Mesenchymal stem cell (in vitro differentiated cells and primary cell): ENCODE measurements at regions not wholly inside any gene's neighbourhood (a gene's known extent, or its start where the extent isn't known, plus 50 kb on each side); places are given as distances from the start of the nearest gene placed in this dataset.

Experiments used
- DNase-seq: peaks from one replicate; pipeline ENCODE4 v3.0.0-alpha.2; 2013
- H2AFZ ChIP-seq: one replicate; pipeline ENCODE4 v1.6.1; 2013; ENCODE audit warnings: low read depth, mild to moderate bottlenecking, control low read depth, inconsistent platforms, low read length, moderate library complexity
- H2AK5ac ChIP-seq: 2 replicates; pipeline ENCODE4 v1.6.1; 2013; ENCODE audit warnings: low read length, moderate library complexity, mild to moderate bottlenecking, inconsistent platforms; ENCODE audit not compliant: severe bottlenecking
- H2BK120ac ChIP-seq: one replicate; pipeline ENCODE4 v1.6.1; 2013; ENCODE audit warnings: low read depth, mild to moderate bottlenecking, inconsistent platforms, low read length, moderate library complexity
- H2BK12ac ChIP-seq, 2 experiments: one replicate each; pipeline ENCODE4 v1.6.1; 2013; ENCODE audit warnings: inconsistent platforms in 2 of 2, low read length in 2 of 2, mild to moderate bottlenecking in 2 of 2, moderate library complexity in 2 of 2, control low read depth in 1 of 2
- H2BK15ac ChIP-seq: one replicate; pipeline ENCODE4 v1.6.1; 2013; ENCODE audit warnings: mild to moderate bottlenecking, low read depth, inconsistent platforms; ENCODE audit not compliant: poor library complexity, severe bottlenecking
- H2BK5ac ChIP-seq: 2 replicates; pipeline ENCODE4 v1.6.1; 2013; ENCODE audit warnings: low read depth, mild to moderate bottlenecking, low read length, control low read depth, inconsistent platforms; ENCODE audit not compliant: poor library complexity, severe bottlenecking
- H3K14ac ChIP-seq, 2 experiments: one replicate each; pipeline ENCODE4 v1.6.1; 2013; ENCODE audit warnings: inconsistent platforms in 2 of 2, low read length in 2 of 2, control low read depth in 1 of 2, mild to moderate bottlenecking in 1 of 2, moderate library complexity in 1 of 2
- H3K18ac ChIP-seq, 2 experiments: one replicate each; pipeline ENCODE4 v1.6.1; 2013; ENCODE audit warnings: inconsistent platforms in 2 of 2, low read length in 2 of 2, control low read depth in 1 of 2, low read depth in 1 of 2, mild to moderate bottlenecking in 1 of 2
- H3K23ac ChIP-seq, 2 experiments: one replicate each; pipeline ENCODE4 v1.6.1; 2013; ENCODE audit warnings: inconsistent platforms in 2 of 2, low read length in 2 of 2, mild to moderate bottlenecking in 2 of 2, moderate library complexity in 2 of 2, control low read depth in 1 of 2
- H3K27ac ChIP-seq: 2 replicates; pipeline ENCODE4 v1.5.1; 2013; ENCODE audit warnings: mild to moderate bottlenecking, moderate library complexity, low read length, control low read depth, inconsistent platforms; ENCODE audit not compliant: poor library complexity, severe bottlenecking
- H3K27me3 ChIP-seq, 2 experiments: 2 replicates each; pipeline versions ENCODE4 v1.6.1 to v1.7.0; 2013; ENCODE audit warnings: low read length in 2 of 2, mild to moderate bottlenecking in 2 of 2, moderate library complexity in 2 of 2, control low read depth in 1 of 2, inconsistent platforms in 1 of 2; ENCODE audit not compliant: control insufficient read depth in 1 of 2, insufficient read depth in 1 of 2
- H3K36me3 ChIP-seq, 2 experiments: 2 replicates each; pipeline versions ENCODE4 v1.6.1 to v1.7.0; 2013; ENCODE audit warnings: low read length in 2 of 2, control low read depth in 1 of 2, inconsistent platforms in 1 of 2, low read depth in 1 of 2, mild to moderate bottlenecking in 1 of 2; ENCODE audit not compliant: insufficient read depth in 2 of 2, control insufficient read depth in 1 of 2
- H3K4ac ChIP-seq, 2 experiments: one replicate each; pipeline ENCODE4 v1.6.1; 2013; ENCODE audit warnings: inconsistent platforms in 2 of 2, low read length in 2 of 2, mild to moderate bottlenecking in 2 of 2, moderate library complexity in 2 of 2, control low read depth in 1 of 2, low read depth in 1 of 2
- H3K4me1 ChIP-seq: 2 replicates; pipeline ENCODE4 v1.6.1; 2013; ENCODE audit warnings: low read depth, low read length, control low read depth; ENCODE audit not compliant: control insufficient read depth, insufficient read depth
- H3K4me2 ChIP-seq: 2 replicates; pipeline ENCODE4 v1.6.1; 2013; ENCODE audit warnings: low read length, mild to moderate bottlenecking, inconsistent platforms; ENCODE audit not compliant: poor library complexity, severe bottlenecking
- H3K4me3 ChIP-seq, 2 experiments: 2 replicates each; pipeline versions ENCODE4 v1.5.1 to v1.7.0; 2013; ENCODE audit warnings: low read length in 2 of 2, mild to moderate bottlenecking in 2 of 2, control low read depth in 1 of 2, low read depth in 1 of 2; ENCODE audit not compliant: insufficient read depth in 1 of 2
- H3K79me1 ChIP-seq: replicated peaks from 2 replicates; pipeline ENCODE4 v1.6.1; 2013; ENCODE audit warnings: mild to moderate bottlenecking, control low read depth, low read length, inconsistent platforms; ENCODE audit not compliant: poor library complexity, severe bottlenecking
- H3K9ac ChIP-seq: 2 replicates; pipeline ENCODE4 v1.7.0; 2013; ENCODE audit warnings: mild to moderate bottlenecking, low read length, moderate library complexity
- H3K9me3 ChIP-seq: 2 replicates; pipeline ENCODE4 v1.7.0; 2013; ENCODE audit warnings: mild to moderate bottlenecking, low read length; ENCODE audit not compliant: control insufficient read depth
- H4K8ac ChIP-seq: one replicate; pipeline ENCODE4 v1.6.1; 2013; ENCODE audit warnings: inconsistent platforms, mild to moderate bottlenecking, low read length, moderate library complexity
- H4K91ac ChIP-seq: one replicate; pipeline ENCODE4 v1.6.1; 2013; ENCODE audit warnings: mild to moderate bottlenecking, low read length, inconsistent platforms
- WGBS: methylation state at CpG from one replicate; pipeline ENCODE4 v1.1.7; 2013; ENCODE audit warnings: mixed read lengths; 5-methylcytosine and 5-hydroxymethylcytosine counted together

DNA sequence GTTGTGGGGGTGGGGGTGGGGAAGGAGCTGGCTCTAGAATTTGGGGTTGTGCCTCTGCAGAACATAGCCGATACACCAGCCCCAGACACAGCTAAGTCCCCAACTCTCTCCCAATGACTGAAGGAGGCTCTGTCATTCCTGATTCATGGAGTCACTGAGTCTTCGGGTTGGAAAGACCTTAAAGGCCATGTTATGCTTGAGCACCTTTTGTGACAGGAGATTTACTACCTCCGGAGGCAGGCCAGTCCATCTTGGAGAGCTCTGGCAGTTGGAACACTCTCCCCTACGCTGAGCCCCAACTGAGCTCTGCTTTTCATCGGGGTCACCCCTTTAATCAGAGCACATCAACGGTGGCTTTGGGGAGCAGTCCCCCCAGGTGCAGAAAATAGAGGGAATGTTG lies 284.4 kb upstream of the GJB5 start:
- Histone ChIP-seq H3K9ac (no peak overlapping the region), H3K27ac (no peak overlapping the region)

DNA sequence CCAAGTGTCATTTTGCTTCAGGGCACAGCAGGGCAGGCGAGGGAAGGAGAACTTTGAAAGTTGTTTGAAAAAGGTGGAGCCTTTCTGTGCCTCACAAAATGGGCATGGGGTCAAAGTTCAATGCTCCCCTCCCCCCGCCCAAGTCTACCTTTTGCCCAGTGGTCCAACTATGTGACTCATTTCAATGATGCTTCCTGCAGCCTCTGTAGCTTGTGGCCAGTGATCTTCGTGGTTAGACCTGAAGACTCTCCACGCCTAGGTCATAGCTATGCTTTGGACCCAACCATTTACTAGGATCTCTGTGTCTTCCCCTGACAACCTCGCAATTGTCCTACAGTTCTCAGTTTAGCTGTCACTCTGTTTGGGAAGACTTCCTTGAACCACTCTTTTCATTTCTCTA lies 280.3 kb upstream of the GJB5 start:
- Histone ChIP-seq H3K4ac (no peak overlapping the region), H2BK5ac (no peak overlapping the region), H4K8ac (no peak overlapping the region), H2BK15ac (no peak overlapping the region), H2AK5ac (no peak overlapping the region), H3K9me3 (no peaks in the 10 kb centered on the region), H3K14ac (no peak overlapping the region), H3K79me1 (no peaks in the 10 kb centered on the region), H3K4me1 (no peaks in the 10 kb centered on the region), H2BK12ac (no peak overlapping the region), H2BK120ac (no peak overlapping the region), H3K27me3 (peaks cover 0 to 37% of the 10 kb centered on the region in 2 experiments), H3K4me3 (no peak overlapping the region), H3K36me3 (no peaks in the 10 kb centered on the region), H3K23ac (no peak overlapping the region), H3K9ac (no peak overlapping the region), H3K4me2 (no peak overlapping the region), H4K91ac (no peak overlapping the region), H3K27ac (no peak overlapping the region), H2AFZ (no peak overlapping the region), H3K18ac (no peak overlapping the region)
- 57% methylated on average over 5 of the region's 5 CpGs for whole genome bisulfite sequencing
- no peak for DNase-seq

More for the DNA sequence above, 284.4 kb upstream of the GJB5 start:
- H4K8ac ChIP-seq = no peak overlapping the region
- H3K4me2 ChIP-seq = no peak overlapping the region
- H2AK5ac ChIP-seq = no peak overlapping the region
- H2BK120ac ChIP-seq = no peak overlapping the region
- H2BK15ac ChIP-seq = no peak overlapping the region
- no peaks in the 10 kb centered on the region for H3K4me1 ChIP-seq
- no peak overlapping the region for H3K23ac ChIP-seq
- 61% methylated on average over 4 of the region's 6 CpGs for WGBS
- no peaks in the 10 kb centered on the region for H3K9me3 ChIP-seq
- no peak overlapping the region for H4K91ac ChIP-seq
- no peak overlapping the region for H3K18ac ChIP-seq
- no peak overlapping the region for H3K4me3 ChIP-seq
- no peaks in the 10 kb centered on the region for H3K36me3 ChIP-seq
- H3K14ac ChIP-seq = no peak overlapping the region
- no peaks in the 10 kb centered on the region for H3K79me1 ChIP-seq
- H2BK5ac ChIP-seq = no peak overlapping the region
- H2AFZ ChIP-seq = no peak overlapping the region
- peaks cover 0 to 56% of the 10 kb centered on the region in 2 experiments for H3K27me3 ChIP-seq
- DNase-seq = no peak
- no peak overlapping the region for H2BK12ac ChIP-seq
- H3K4ac ChIP-seq = no peak overlapping the region

- no peaks in the 10 kb centered on the region for H3K79me1 ChIP-seq
Observed at GRCh38 chr1:34476371-34476770, 278.5 kb upstream of the GJB5 start.

DNA sequence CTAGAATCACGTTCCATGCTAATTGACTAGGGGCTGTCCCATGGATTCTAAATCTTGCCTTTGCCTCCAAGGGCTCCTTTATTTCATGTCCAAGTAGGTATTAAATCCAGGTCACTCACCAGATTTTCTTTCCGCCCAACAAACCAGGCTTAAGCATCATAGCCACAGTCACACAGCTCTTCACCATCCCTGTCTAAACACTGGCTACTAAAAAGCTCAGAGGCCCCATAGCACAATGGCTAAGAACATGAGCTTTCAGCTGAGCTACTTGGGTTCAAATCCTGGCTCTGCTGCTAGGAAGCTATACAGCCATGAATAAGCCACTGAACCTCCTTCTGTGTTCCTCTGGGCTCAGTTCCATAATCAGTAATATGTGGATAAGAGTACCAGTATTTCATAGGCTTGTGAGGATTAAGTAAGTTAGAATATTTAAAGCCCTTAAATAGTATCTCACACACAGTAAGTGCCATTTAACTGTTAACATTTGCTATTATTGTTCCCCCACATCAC lies 277.2 kb upstream of the GJB5 start:
- H3K4ac ChIP-seq = no peak overlapping the region
- H3K9me3 ChIP-seq = peaks cover 7% of the 10 kb centered on the region
- no peak overlapping the region for H2AK5ac ChIP-seq
- no peak overlapping the region for H3K27ac ChIP-seq
- H3K4me2 ChIP-seq = no peak overlapping the region
- no peak overlapping the region for H3K23ac ChIP-seq
- WGBS = 76% methylated on average over 2 of the region's 2 CpGs
- H3K18ac ChIP-seq = no peak overlapping the region
- no peak overlapping the region for H2BK5ac ChIP-seq
- H3K9ac ChIP-seq = no peak overlapping the region
- H2BK12ac ChIP-seq = no peak overlapping the region
- no peak overlapping the region for H2BK120ac ChIP-seq
- no peak overlapping the region for H2AFZ ChIP-seq
- no peak overlapping the region for H3K14ac ChIP-seq
- no peak overlapping the region for H2BK15ac ChIP-seq
- no peaks in the 10 kb centered on the region for H3K79me1 ChIP-seq
- H4K8ac ChIP-seq = no peak overlapping the region
- H3K4me3 ChIP-seq = no peak overlapping the region
- DNase-seq = no peak
- peaks cover 0 to 15% of the 10 kb centered on the region in 2 experiments for H3K27me3 ChIP-seq
- H3K4me1 ChIP-seq = no peaks in the 10 kb centered on the region
- no peaks in the 10 kb centered on the region for H3K36me3 ChIP-seq
- no peak overlapping the region for H4K91ac ChIP-seq

More at GRCh38 chr1:34476371-34476770, 278.5 kb upstream of the GJB5 start:
- WGBS = 25% methylated on average over 2 of the region's 3 CpGs
- Histone ChIP-seq H3K27me3 (peaks cover 0 to 25% of the 10 kb centered on the region in 2 experiments), H2BK120ac (no peak overlapping the region), H3K9me3 (peaks cover 7% of the 10 kb centered on the region), H2AFZ (no peak overlapping the region), H3K14ac (no peak overlapping the region), H3K27ac (no peak overlapping the region), H2BK12ac (no peak overlapping the region), H3K23ac (no peak overlapping the region), H3K4me2 (no peak overlapping the region), H2AK5ac (no peak overlapping the region), H3K4me3 (no peak overlapping the region), H3K18ac (no peak overlapping the region), H4K8ac (no peak overlapping the region), H2BK5ac (no peak overlapping the region), H4K91ac (no peak overlapping the region), H2BK15ac (no peak overlapping the region), H3K4ac (no peak overlapping the region), H3K9ac (no peak overlapping the region), H3K4me1 (no peaks in the 10 kb centered on the region), H3K36me3 (no peaks in the 10 kb centered on the region)
- no peak for DNase-seq
